HEK293 (cell line): ENCODE measurements at regions not wholly inside any gene's neighbourhood (a gene's known extent, or its start where the extent isn't known, plus 50 kb on each side); places are given as distances from the start of the nearest gene placed in this dataset.

Source experiments
- CTCF ChIA-PET: fragments of 350-600 bp; formaldehyde crosslinking; extraction: SDS; loops from one replicate; lab custom pipeline; 2021; ENCODE audit warnings: antibody characterized with exemption; lab: Yijun Ruan, JAX
- POLR2A ChIA-PET: fragments of 300-600 bp; formaldehyde crosslinking; extraction: SDS; loops from one replicate; lab custom pipeline; 2020; ENCODE audit warnings: antibody characterized with exemption, inconsistent platforms; lab: Yijun Ruan, JAX
- H3K27ac ChIP-seq: fragments of 200-500 bp; sonication (Bioruptor generic); 2 replicates; pipeline ENCODE4 v1.5.1; 2014; ENCODE audit warnings: low read depth, low read length, control low read depth, inconsistent platforms; ENCODE audit errors: extremely low read depth
- H3K36me3 ChIP-seq, 2 experiments: fragments of 200-500 bp in 1 of 2; sonication (Bioruptor generic) in 1 of 2; 1 replicate in 1 of 2; 2 replicates in 1 of 2; pipeline ENCODE4 v1.5.1; 2014 to 2017; ENCODE audit warnings: inconsistent platforms in 2 of 2, low read length in 2 of 2; ENCODE audit not compliant: control insufficient read depth in 2 of 2, insufficient read depth in 1 of 2
- H3K4me1 ChIP-seq: fragments of 200-500 bp; sonication (Bioruptor generic); 2 replicates; pipeline ENCODE4 v1.5.1; 2014; ENCODE audit warnings: mild to moderate bottlenecking, low read length, inconsistent platforms; ENCODE audit not compliant: control insufficient read depth, insufficient read depth
- H3K4me3 ChIP-seq: 2 replicates; pipeline ENCODE4 v1.5.1; 2011; ENCODE audit warnings: low read depth, mild to moderate bottlenecking, control low read depth, low read length, moderate library complexity
- H3K9me3 ChIP-seq: fragments of 200-500 bp; sonication (Bioruptor generic); 2 replicates; pipeline ENCODE4 v1.5.1; 2014; ENCODE audit warnings: low read depth, low read length, inconsistent platforms; ENCODE audit not compliant: control insufficient read depth, insufficient read depth
- BCL11A ChIP-seq: fragments of 450-650 bp; formaldehyde crosslinking; IDR thresholded peaks from 2 replicates; pipeline ENCODE4 v1.5.1; 2016; ENCODE audit warnings: low read depth, missing biosample characterization, missing genetic modification characterization
- GFI1B ChIP-seq: fragments of 450-650 bp; formaldehyde crosslinking; IDR thresholded peaks from 2 replicates; pipeline ENCODE4 v1.5.1; 2016; ENCODE audit warnings: missing biosample characterization, missing genetic modification characterization
- KLF16 ChIP-seq: fragments of 450-650 bp; formaldehyde crosslinking; IDR thresholded peaks from 2 replicates; pipeline ENCODE4 v1.5.1; 2017; ENCODE audit warnings: missing biosample characterization, missing genetic modification characterization
- TSHZ1 ChIP-seq: fragments of 450-650 bp; formaldehyde crosslinking; IDR thresholded peaks from 2 replicates; pipeline ENCODE4 v1.5.1; 2016; ENCODE audit warnings: missing biosample characterization, missing genetic modification characterization, borderline replicate concordance
- WT1 ChIP-seq: fragments of 450-650 bp; formaldehyde crosslinking; IDR thresholded peaks from 2 replicates; pipeline ENCODE4 v1.5.1; 2016; ENCODE audit warnings: missing biosample characterization, missing genetic modification characterization
- ZEB2 ChIP-seq: fragments of 450-650 bp; formaldehyde crosslinking; IDR thresholded peaks from 2 replicates; pipeline ENCODE4 v1.5.1; 2016; ENCODE audit warnings: missing biosample characterization, missing genetic modification characterization
- ZFHX2 ChIP-seq: fragments of 450-650 bp; formaldehyde crosslinking; conservative IDR thresholded peaks from 2 replicates; pipeline ENCODE4 v1.5.1; 2016; ENCODE audit warnings: missing biosample characterization, missing genetic modification characterization
- ZIC2 ChIP-seq: fragments of 450-650 bp; formaldehyde crosslinking; IDR thresholded peaks from 2 replicates; pipeline ENCODE4 v1.5.1; 2016; ENCODE audit warnings: missing biosample characterization, missing genetic modification characterization
- ZNF148 ChIP-seq: fragments of 450-650 bp; formaldehyde crosslinking; IDR thresholded peaks from 2 replicates; pipeline ENCODE4 v1.5.0; 2017; ENCODE audit warnings: missing biosample characterization, missing genetic modification characterization, borderline replicate concordance
- ZNF155 ChIP-seq: fragments of 450-650 bp; formaldehyde crosslinking; IDR thresholded peaks from 2 replicates; pipeline ENCODE4 v1.5.1; 2016; ENCODE audit warnings: missing biosample characterization, missing genetic modification characterization
- ZNF175 ChIP-seq: fragments of 450-650 bp; formaldehyde crosslinking; IDR thresholded peaks from 2 replicates; pipeline ENCODE4 v1.5.1; 2016; ENCODE audit warnings: missing biosample characterization, missing genetic modification characterization
- ZNF18 ChIP-seq: fragments of 450-650 bp; formaldehyde crosslinking; IDR thresholded peaks from 2 replicates; pipeline ENCODE4 v1.5.1; 2016; ENCODE audit warnings: missing biosample characterization, missing genetic modification characterization
- ZNF184 ChIP-seq: fragments of 450-650 bp; IDR thresholded peaks from 2 replicates; pipeline ENCODE4 v1.5.1; 2018; ENCODE audit warnings: missing biosample characterization, mild to moderate bottlenecking, missing genetic modification characterization
- ZNF2 ChIP-seq: fragments of 450-650 bp; formaldehyde crosslinking; IDR thresholded peaks from 2 replicates; pipeline ENCODE4 v1.5.1; 2016; ENCODE audit warnings: missing biosample characterization, missing genetic modification characterization
- ZNF37A ChIP-seq: fragments of 450-650 bp; IDR thresholded peaks from 2 replicates; pipeline ENCODE4 v1.5.1; 2018; ENCODE audit warnings: missing biosample characterization, missing genetic modification characterization
- ZNF426 ChIP-seq: fragments of 450-650 bp; formaldehyde crosslinking; IDR thresholded peaks from 2 replicates; pipeline ENCODE4 v1.5.1; 2017; ENCODE audit warnings: missing biosample characterization, missing genetic modification characterization, mild to moderate bottlenecking, inconsistent platforms, moderate library complexity
- ZNF488 ChIP-seq: fragments of 450-650 bp; formaldehyde crosslinking; IDR thresholded peaks from 2 replicates; pipeline ENCODE4 v1.5.1; 2016; ENCODE audit warnings: missing biosample characterization, missing genetic modification characterization
- ZNF510 ChIP-seq: fragments of 450-650 bp; formaldehyde crosslinking; IDR thresholded peaks from 2 replicates; pipeline ENCODE4 v1.5.1; 2018; ENCODE audit warnings: mild to moderate bottlenecking, missing genetic modification characterization, missing biosample characterization; ENCODE audit not compliant: insufficient replicate concordance
- ZNF549 ChIP-seq: fragments of 450-650 bp; IDR thresholded peaks from 2 replicates; pipeline ENCODE4 v1.5.1; 2018; ENCODE audit warnings: missing biosample characterization, missing genetic modification characterization, mild to moderate bottlenecking, inconsistent platforms, moderate library complexity
- ZNF692 ChIP-seq: fragments of 450-650 bp; formaldehyde crosslinking; IDR thresholded peaks from 2 replicates; pipeline ENCODE4 v1.5.1; 2016; ENCODE audit warnings: missing biosample characterization, missing genetic modification characterization
- ZNF791 ChIP-seq: fragments of 450-650 bp; formaldehyde crosslinking; IDR thresholded peaks from 2 replicates; pipeline ENCODE4 v1.5.1; 2016; ENCODE audit warnings: missing biosample characterization, missing genetic modification characterization
- ZNF837 ChIP-seq: fragments of 450-650 bp; formaldehyde crosslinking; IDR thresholded peaks from 2 replicates; pipeline ENCODE4 v1.5.1; 2016; ENCODE audit warnings: missing biosample characterization, missing genetic modification characterization
- ZSCAN30 ChIP-seq: fragments of 450-650 bp; IDR thresholded peaks from 2 replicates; pipeline ENCODE4 v1.5.1; 2018; ENCODE audit warnings: missing biosample characterization, mild to moderate bottlenecking, missing genetic modification characterization, moderate library complexity

- no peak for TF ChIP-seq ZNF18 (tag by site-specific recombination)
- TF ChIP-seq ZSCAN30: no peak
- TF ChIP-seq ZNF692: no peak
- no peak for TF ChIP-seq BCL11A (tag by site-specific recombination)
- no peak for TF ChIP-seq ZNF184
- no peak for TF ChIP-seq ZNF175 (tag by site-specific recombination)
- TF ChIP-seq, all 188 proteins: peak for 0
Measured at GRCh38 chr3:16761571-16761970, 123.2 kb upstream of the PLCL2 start (continued).

GRCh38 chr3:16765661-16766060 is 119.1 kb upstream of the PLCL2 start:
- CTCF ChIA-PET: no interaction called here
- POLR2A ChIA-PET: no interaction called here
- H3K9me3 ChIP-seq: no peaks in the 10 kb centered on the region

GRCh38 chr3:16767006-16767405 is 117.7 kb upstream of the PLCL2 start:
- H3K36me3 ChIP-seq: no peaks in the 10 kb centered on the region
- H3K4me1 ChIP-seq: no peaks in the 10 kb centered on the region
- H3K27ac ChIP-seq: no peak overlapping the region
- CTCF ChIA-PET: interaction anchor here (0.5 kb wide), 1 partner anchor 47 kb away, joined by 3 read pairs; no protein-coding TSS in a partner anchor
- no peak overlapping the region for H3K4me3 ChIP-seq
- POLR2A ChIA-PET: no interaction called here
- no peaks in the 10 kb centered on the region for H3K9me3 ChIP-seq
- no peak for TF ChIP-seq ZNF18 (tag by site-specific recombination)
- TF ChIP-seq ZNF155 (tag by site-specific recombination): no peak
- no peak for TF ChIP-seq ZNF426 (tag by site-specific recombination)
- no peak for TF ChIP-seq ZNF148 (tag by site-specific recombination)
- no peak for TF ChIP-seq ZNF37A (tag by site-specific recombination)
- TF ChIP-seq GFI1B (tag by site-specific recombination): no peak
- TF ChIP-seq ZNF791: no peak
- no peak for TF ChIP-seq ZIC2

More at GRCh38 chr3:16765661-16766060, 119.1 kb upstream of the PLCL2 start:
- H3K4me1 ChIP-seq: no peaks in the 10 kb centered on the region
- no peaks in the 10 kb centered on the region for H3K36me3 ChIP-seq
- no peak overlapping the region for H3K4me3 ChIP-seq
- no peak overlapping the region for H3K27ac ChIP-seq
- no peak for TF ChIP-seq ZEB2 (tag by site-specific recombination)
- TF ChIP-seq KLF16 (tag by site-specific recombination): no peak
- no peak for TF ChIP-seq ZNF549
- no peak for TF ChIP-seq ZFHX2 (tag by site-specific recombination)
- no peak for TF ChIP-seq WT1
- TF ChIP-seq GFI1B (tag by site-specific recombination): no peak
- no peak for TF ChIP-seq ZNF837 (tag by site-specific recombination)
- no peak for TF ChIP-seq ZNF510 (tag by site-specific recombination)
- no peak for TF ChIP-seq TSHZ1 (tag by site-specific recombination)
- TF ChIP-seq ZNF488 (tag by site-specific recombination): no peak
- no peak for TF ChIP-seq ZNF2 (tag by site-specific recombination)
